SK-N-SH (cell line): ENCODE measurements at regions not wholly inside any gene's neighbourhood (a gene's known extent, or its start where the extent isn't known, plus 50 kb on each side); places are given as distances from the start of the nearest gene placed in this dataset.

ENCODE experiments used
- CTCF ChIA-PET: fragments of 300-600, 350-600 bp; formaldehyde crosslinking; extraction: SDS; loops from one replicate; lab custom pipeline; 2021; lab: Yijun Ruan, JAX
- POLR2A ChIA-PET: fragments of 350-600 bp; sonication (Branson Sonifier 250); formaldehyde crosslinking; extraction: SDS; loops from one replicate; lab custom pipeline; 2020; ENCODE audit warnings: antibody characterized with exemption, inconsistent platforms; lab: Yijun Ruan, JAX
- DNase-seq: peaks from one replicate; pipeline ENCODE4 v3.0.0; 2012
- H2AFZ ChIP-seq: fragments of 200-600 bp; sonication (generic); 2 replicates; pipeline ENCODE4 v1.8.1; 2016; ENCODE audit warnings: antibody characterized with exemption, mild to moderate bottlenecking, low read depth
- H3F3A ChIP-seq: fragments of 200-600 bp; sonication (generic); replicated peaks from 2 replicates; pipeline ENCODE3; 2016; ENCODE audit warnings: antibody characterized with exemption, mild to moderate bottlenecking; ENCODE audit not compliant: insufficient read depth
- H3K27ac ChIP-seq, 2 experiments: fragments of 200-500 bp in 1 of 2; fragments of 200-600 bp in 1 of 2; sonication (Bioruptor generic) in 1 of 2; sonication (generic), shearing (Covaris generic) in 1 of 2; 2 replicates each; pipeline versions ENCODE4 v1.5.1 to v1.6.1; 2014 to 2016; ENCODE audit warnings: low read depth in 2 of 2, inconsistent platforms in 1 of 2, low read length in 1 of 2, mild to moderate bottlenecking in 1 of 2, mixed read lengths in 1 of 2
- H3K27me3 ChIP-seq: fragments of 200-600 bp; sonication (generic), shearing (Covaris generic); 2 replicates; pipeline ENCODE4 v1.6.1; 2016; ENCODE audit warnings: mixed run types; ENCODE audit not compliant: insufficient read depth
- H3K36me3 ChIP-seq, 2 experiments: fragments of 200-500 bp in 1 of 2; fragments of 200-600 bp in 1 of 2; sonication (Bioruptor generic) in 1 of 2; sonication (generic) in 1 of 2; replicated peaks in 1 of 2; 2 replicates each; pipeline versions ENCODE3 to v1.5.1; 2014 to 2016; ENCODE audit warnings: low read length in 1 of 2, mild to moderate bottlenecking in 1 of 2; ENCODE audit not compliant: insufficient read depth in 2 of 2, control insufficient read depth in 1 of 2
- H3K4me1 ChIP-seq, 2 experiments: fragments of 200-500 bp in 1 of 2; fragments of 200-600 bp in 1 of 2; sonication (Bioruptor generic) in 1 of 2; sonication (generic), shearing (Covaris generic) in 1 of 2; 2 replicates each; pipeline versions ENCODE4 v1.5.1 to v1.6.1; 2014 to 2016; ENCODE audit warnings: low read depth in 1 of 2, low read length in 1 of 2, mixed run types in 1 of 2; ENCODE audit not compliant: insufficient read depth in 2 of 2, control insufficient read depth in 1 of 2
- H3K4me2 ChIP-seq: fragments of 200-600 bp; sonication (generic), shearing (Covaris generic); 2 replicates; pipeline ENCODE4 v1.6.1; 2017; ENCODE audit warnings: mixed run types
- H3K4me3 ChIP-seq, 2 experiments: fragments of 200-500 bp in 1 of 2; fragments of 200-600 bp in 1 of 2; sonication (Bioruptor generic) in 1 of 2; sonication (generic), shearing (Covaris generic) in 1 of 2; 2 replicates each; pipeline versions ENCODE4 v1.5.1 to v1.8.1; 2014 to 2016; ENCODE audit warnings: low read depth in 2 of 2, inconsistent platforms in 1 of 2, low read length in 1 of 2, mild to moderate bottlenecking in 1 of 2, mixed read lengths in 1 of 2, moderate library complexity in 1 of 2
- H3K79me2 ChIP-seq: fragments of 200-600 bp; sonication (generic); 2 replicates; pipeline ENCODE4 v1.8.1; 2017; ENCODE audit warnings: mild to moderate bottlenecking; ENCODE audit not compliant: insufficient read depth
- H3K9ac ChIP-seq: fragments of 200-600 bp; sonication (generic); 2 replicates; pipeline ENCODE4 v1.6.1; 2017; ENCODE audit warnings: mixed run types
- H3K9me2 ChIP-seq: fragments of 200-600 bp; sonication (generic); 2 replicates; pipeline ENCODE4 v1.6.1; 2017; ENCODE audit warnings: mixed run types
- H3K9me3 ChIP-seq: fragments of 200-600 bp; sonication (generic); 2 replicates; pipeline ENCODE4 v1.6.1; 2017; ENCODE audit warnings: mixed run types, mild to moderate bottlenecking, moderate library complexity
- H4K20me1 ChIP-seq: fragments of 200-600 bp; sonication (generic); 2 replicates; pipeline ENCODE4 v1.6.1; 2017; ENCODE audit warnings: mild to moderate bottlenecking, mixed run types; ENCODE audit not compliant: insufficient read depth
- EP300 ChIP-seq, 2 experiments: IDR thresholded peaks; 2 replicates each; pipeline versions ENCODE4 v1.4.0 to v1.6.1; 2012; ENCODE audit warnings: borderline replicate concordance in 1 of 2, low read depth in 1 of 2, low read length in 1 of 2
- FOSL2 ChIP-seq: IDR thresholded peaks from 2 replicates; pipeline ENCODE4 v1.4.0; 2012; ENCODE audit warnings: low read depth, mild to moderate bottlenecking, moderate library complexity, borderline replicate concordance
- FOXM1 ChIP-seq: IDR thresholded peaks from 2 replicates; pipeline ENCODE4 v1.4.0; 2012; ENCODE audit warnings: low read depth, mild to moderate bottlenecking
- GATA2 ChIP-seq: sonication (generic); formaldehyde crosslinking; IDR thresholded peaks from 2 replicates; pipeline ENCODE4 v1.5.0; 2020; ENCODE audit warnings: mild to moderate bottlenecking, missing genetic modification reagents
- NRF1 ChIP-seq: IDR thresholded peaks from 2 replicates; pipeline ENCODE4 v1.6.1; 2012; ENCODE audit warnings: low read depth, mild to moderate bottlenecking, low read length
- SIN3A ChIP-seq: IDR thresholded peaks from 2 replicates; pipeline ENCODE4 v1.6.1; 2012; ENCODE audit warnings: low read depth, mild to moderate bottlenecking, low read length, moderate library complexity, borderline replicate concordance
- SMC3 ChIP-seq: IDR thresholded peaks from 2 replicates; pipeline ENCODE4 v1.6.1; 2012; ENCODE audit warnings: low read depth, low read length, improper control_type of control experiment
- TAF1 ChIP-seq: IDR thresholded peaks from 2 replicates; pipeline ENCODE4 v1.6.1; 2012; ENCODE audit warnings: low read depth, mild to moderate bottlenecking, low read length, moderate library complexity, borderline replicate concordance
- TCF12 ChIP-seq: IDR thresholded peaks from 2 replicates; pipeline ENCODE4 v1.4.0; 2012
- TEAD4 ChIP-seq: IDR thresholded peaks from 2 replicates; pipeline ENCODE4 v1.4.0; 2012; ENCODE audit warnings: mild to moderate bottlenecking, borderline replicate concordance; ENCODE audit not compliant: insufficient read depth
- USF1 ChIP-seq: IDR thresholded peaks from 2 replicates; pipeline ENCODE4 v1.4.0; 2012; ENCODE audit warnings: low read depth, borderline replicate concordance
- USF2 ChIP-seq: fragments of 150-350 bp; IDR thresholded peaks from 2 replicates; pipeline ENCODE4 v1.6.1; 2017; ENCODE audit warnings: antibody characterized with exemption, low read length, low read depth, borderline replicate concordance
- YY1 ChIP-seq: IDR thresholded peaks from 2 replicates; pipeline ENCODE4 v1.4.0; 2012; ENCODE audit warnings: low read depth, mild to moderate bottlenecking
- WGBS: methylation state at CpG from one replicate; pipeline ENCODE4 v1.1.6; 2017; ENCODE audit warnings: low lambda C conversion rate; 5-methylcytosine and 5-hydroxymethylcytosine counted together
- TF ChIP-seq, protein P1 (sequence below): fragments of 150-350 bp; IDR thresholded peaks from 2 replicates; pipeline ENCODE4 v1.6.1; 2016; ENCODE audit warnings: mild to moderate bottlenecking, low read depth, low read length

DNA sequence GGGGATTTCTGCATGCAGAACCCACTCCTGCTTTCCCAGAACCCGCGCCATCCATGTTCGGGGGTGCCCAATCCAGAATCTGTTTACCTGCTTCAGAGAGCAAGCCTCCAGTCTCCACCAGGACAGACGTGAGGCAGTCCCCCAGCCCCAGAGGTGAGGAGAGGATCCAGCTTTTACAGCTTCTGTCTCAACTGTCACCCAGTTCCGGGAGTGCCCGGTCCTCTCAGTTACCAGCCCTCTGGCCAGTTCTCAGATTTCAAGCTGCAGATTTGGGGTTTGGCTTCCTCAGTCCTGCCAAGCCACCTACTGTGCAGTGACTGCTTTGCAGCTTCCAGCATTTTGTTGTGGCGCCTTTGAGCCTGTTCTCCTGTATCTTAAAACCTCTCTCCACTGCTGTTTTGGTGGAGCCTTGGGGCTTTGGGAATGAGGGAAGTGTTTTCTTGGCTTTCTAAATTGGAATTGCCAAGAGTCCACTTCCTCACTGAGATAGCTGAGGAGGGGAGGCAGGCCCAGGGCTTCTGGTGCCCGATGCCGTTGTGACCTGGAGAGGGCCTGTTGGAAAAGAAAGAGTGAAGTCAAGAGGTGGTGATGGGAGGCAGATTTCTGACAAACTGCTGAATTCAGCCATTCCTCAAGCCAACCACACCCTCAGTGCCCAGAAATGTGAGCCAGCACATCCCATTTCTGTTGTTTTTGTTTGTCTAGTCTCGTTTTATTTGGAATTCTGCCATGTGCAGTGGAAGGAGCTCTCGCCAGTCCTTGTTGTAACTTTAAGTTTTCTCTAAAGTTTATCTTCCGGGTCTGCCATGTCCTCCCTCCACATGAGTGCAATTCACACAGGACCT lies 513.4 kb downstream of the TBC1D22A start (continued):
- TF ChIP-seq, protein P1, sequence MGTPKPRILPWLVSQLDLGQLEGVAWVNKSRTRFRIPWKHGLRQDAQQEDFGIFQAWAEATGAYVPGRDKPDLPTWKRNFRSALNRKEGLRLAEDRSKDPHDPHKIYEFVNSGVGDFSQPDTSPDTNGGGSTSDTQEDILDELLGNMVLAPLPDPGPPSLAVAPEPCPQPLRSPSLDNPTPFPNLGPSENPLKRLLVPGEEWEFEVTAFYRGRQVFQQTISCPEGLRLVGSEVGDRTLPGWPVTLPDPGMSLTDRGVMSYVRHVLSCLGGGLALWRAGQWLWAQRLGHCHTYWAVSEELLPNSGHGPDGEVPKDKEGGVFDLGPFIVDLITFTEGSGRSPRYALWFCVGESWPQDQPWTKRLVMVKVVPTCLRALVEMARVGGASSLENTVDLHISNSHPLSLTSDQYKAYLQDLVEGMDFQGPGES: no peak
- TF ChIP-seq TCF12 (no peak), USF2 (no peak), NRF1 (no peak)

- no peaks in the 10 kb centered on the region for H3K9me3 ChIP-seq
- H3K9me2 ChIP-seq: no peaks in the 10 kb centered on the region
- TF ChIP-seq FOXM1 (no peak), TAF1 (no peak), TCF12 (no peak), YY1 (no peak), SMC3 (no peak), EP300 (IDR thresholded peaks at IDR 0.05; ENCODE audit: borderline replicate concordance in 1 of 2, low read depth in 1 of 2, low read length in 1 of 2) (no peak), FOSL2 (no peak), SIN3A (no peak), GATA2 (CRISPR knock-in tag) (no peak)
- H3K9ac ChIP-seq: no peak overlapping the region
- H3K79me2 ChIP-seq: no peaks in the 10 kb centered on the region
- no peak overlapping the region for H3K4me2 ChIP-seq
- H4K20me1 ChIP-seq: no peaks in the 10 kb centered on the region
- no peak overlapping the region for H3K27ac ChIP-seq
- no peak for DNase-seq
- H3K36me3 ChIP-seq: no peaks in the 10 kb centered on the region
- ChIA-PET POLR2A (no interaction called here), CTCF (no interaction called here)
- H3K4me1 ChIP-seq: no peaks in the 10 kb centered on the region
- no peaks in the 10 kb centered on the region for H3F3A ChIP-seq
- H3K27me3 ChIP-seq: peaks cover 8% of the 10 kb centered on the region; the same call in 1 of the 2 replicates
- no peak overlapping the region for H2AFZ ChIP-seq
- WGBS: 49% methylated on average over 6 of the region's 11 CpGs
- H3K4me3 ChIP-seq: no peak overlapping the region
Observed at GRCh38 chr22:47274196-47274595, 511.7 kb downstream of the TBC1D22A start.

DNA sequence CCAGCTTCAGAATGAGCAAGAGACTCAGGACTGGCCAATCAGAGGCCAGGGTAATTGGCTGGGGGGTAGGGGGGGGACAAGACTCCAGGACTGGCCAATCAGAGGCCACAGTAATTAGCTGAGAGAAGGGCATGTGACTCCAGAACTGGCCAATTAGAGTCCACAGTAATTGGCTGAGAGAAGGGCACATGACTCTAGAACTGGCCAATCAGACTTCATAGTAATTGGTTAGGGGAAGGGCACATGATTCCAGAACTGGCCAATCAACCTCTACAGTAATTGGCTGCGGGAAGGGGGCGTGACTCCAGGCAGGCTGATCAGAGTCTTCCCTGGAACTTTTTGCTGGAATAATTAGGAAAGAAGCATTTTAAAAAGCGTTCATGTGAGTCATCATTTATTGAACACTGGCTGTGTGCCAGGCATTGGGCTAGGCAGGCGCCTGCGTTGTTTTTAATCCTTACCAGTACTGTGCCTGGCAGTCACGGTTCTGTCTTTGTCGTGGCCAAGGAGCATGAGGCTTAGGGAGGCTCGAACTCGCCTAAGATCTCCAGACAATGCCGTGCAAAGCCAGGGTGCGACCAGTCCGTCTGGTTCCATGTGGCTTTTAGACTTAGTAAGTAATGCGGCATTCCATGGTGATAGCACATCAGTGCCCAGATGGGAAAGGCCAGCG lies 508.1 kb downstream of the TBC1D22A start:
- ChIA-PET CTCF (no interaction called here), POLR2A (no interaction called here)
- no peaks in the 10 kb centered on the region for H3K9me3 ChIP-seq
- no peaks in the 10 kb centered on the region for H3F3A ChIP-seq
- H3K4me3 ChIP-seq: no peak overlapping the region
- WGBS: 24% methylated on average over 13 of the region's 14 CpGs
- no peaks in the 10 kb centered on the region for H4K20me1 ChIP-seq
- no peaks in the 10 kb centered on the region; a peak in 1 of 4 replicates for H3K4me1 ChIP-seq
- H3K9me2 ChIP-seq: no peaks in the 10 kb centered on the region
- no peak for DNase-seq
- H3K4me2 ChIP-seq: no peak overlapping the region
- TF ChIP-seq TEAD4 (no peak), USF1 (0 out of 2 replicates have a peak, but pooled peaks have one; percentile 24)
- no peak overlapping the region for H2AFZ ChIP-seq
- no peaks in the 10 kb centered on the region; the same call in 1 of the 2 replicates for H3K27me3 ChIP-seq
- no peak overlapping the region for H3K9ac ChIP-seq
- H3K36me3 ChIP-seq: no peaks in the 10 kb centered on the region
- no peak overlapping the region for H3K27ac ChIP-seq
- H3K79me2 ChIP-seq: no peaks in the 10 kb centered on the region
